ENCODE measurements at regions not wholly inside any gene's neighbourhood (a gene's known extent, or its start where the extent isn't known, plus 50 kb on each side); places are given as distances from the start of the nearest gene placed in this dataset.
"Not testable (repeated sequence)": the region's sequence is repeated elsewhere in the genome, so short reads cannot be mapped to it uniquely, and the experiment has no call there.

GRCh38 chr6:137625100-137625661 lies 131.0 kb upstream of the OLIG3 start:
- no peak for DNase-seq

GRCh38 chr6:137625808-137626207 lies 131.6 kb upstream of the OLIG3 start:
- DNase-seq: no peak

GRCh38 chr6:137630666-137631065 lies 136.5 kb upstream of the OLIG3 start:
- DNase-seq: no peak

GRCh38 chr6:137631323-137631722 lies 137.1 kb upstream of the OLIG3 start:
- no peak for DNase-seq

- DNase-seq: not testable (repeated sequence)
Observed at GRCh38 chr6:137634177-137634576, 140.0 kb upstream of the OLIG3 start.

GRCh38 chr6:137637121-137637520 lies 142.9 kb upstream of the OLIG3 start:
- DNase-seq: no peak

GRCh38 chr6:137638926-137639706 lies 144.9 kb upstream of the OLIG3 start:
- no peak for DNase-seq

GRCh38 chr6:137640086-137640485 lies 145.9 kb upstream of the OLIG3 start:
- no peak for DNase-seq

GRCh38 chr6:137641474-137642077 lies 147.4 kb upstream of the OLIG3 start:
- peak; percentile 59 for DNase-seq

- DNase-seq: not testable (repeated sequence)
Observed at GRCh38 chr6:137643210-137643609, 149.0 kb upstream of the OLIG3 start.

- DNase-seq: not testable (repeated sequence)
Observed at GRCh38 chr6:137643644-137644043, 149.4 kb upstream of the OLIG3 start.

GRCh38 chr6:137645850-137646249 lies 151.7 kb upstream of the OLIG3 start:
- DNase-seq: no peak

- no peak for DNase-seq
Observed at GRCh38 chr6:137646484-137646883, 152.3 kb upstream of the OLIG3 start.

GRCh38 chr6:137647762-137648447 lies 153.7 kb upstream of the OLIG3 start:
- no peak for DNase-seq

- no peak for DNase-seq
Observed at GRCh38 chr6:137650720-137651119, 156.5 kb upstream of the OLIG3 start.

GRCh38 chr6:137651178-137651577 lies 157.0 kb upstream of the OLIG3 start:
- DNase-seq: no peak

- no peak for DNase-seq
Observed at GRCh38 chr6:137651591-137652335, 157.6 kb upstream of the OLIG3 start.

GRCh38 chr6:137652961-137653705 lies 158.9 kb upstream of the OLIG3 start:
- no peak for DNase-seq

GRCh38 chr6:137653706-137654059 lies 159.5 kb upstream of the OLIG3 start:
- no peak for DNase-seq

GRCh38 chr6:137654365-137654981 lies 160.3 kb upstream of the OLIG3 start:
- DNase-seq: no peak

GRCh38 chr6:137655291-137655690 lies 161.1 kb upstream of the OLIG3 start:
- no peak for DNase-seq

GRCh38 chr6:137656735-137657134 lies 162.5 kb upstream of the OLIG3 start:
- DNase-seq: no peak
